OCI-LY1 (cell line): ENCODE measurements at regions not wholly inside any gene's neighbourhood (a gene's known extent, or its start where the extent isn't known, plus 50 kb on each side); places are given as distances from the start of the nearest gene placed in this dataset.

Source experiments
- H2AFZ ChIP-seq: fragments of 200-600 bp; sonication (generic), shearing (Covaris generic); 2 replicates; pipeline ENCODE4 v1.6.0; 2014; ENCODE audit warnings: antibody characterized with exemption, mild to moderate bottlenecking, low read length
- H3F3A ChIP-seq: fragments of 200-600 bp; sonication (generic), shearing (Covaris generic); 2 replicates; pipeline ENCODE4 v1.6.0; 2014; ENCODE audit warnings: mild to moderate bottlenecking, antibody characterized with exemption, low read length, moderate library complexity; ENCODE audit not compliant: insufficient read depth
- H3K27ac ChIP-seq: fragments of 200-600 bp; sonication (generic); 2 replicates; pipeline ENCODE4 v1.5.1; 2014; ENCODE audit warnings: low read length, mixed run types, mild to moderate bottlenecking, low read depth; ENCODE audit not compliant: poor library complexity, severe bottlenecking
- H3K27me3 ChIP-seq: fragments of 200-600 bp; sonication (generic); 2 replicates; pipeline ENCODE4 v1.6.0; 2014; ENCODE audit warnings: antibody characterized with exemption, mild to moderate bottlenecking, low read length, moderate library complexity; ENCODE audit not compliant: insufficient read depth
- H3K36me3 ChIP-seq: fragments of 200-600 bp; sonication (generic); 2 replicates; pipeline ENCODE4 v1.6.1; 2014; ENCODE audit warnings: mild to moderate bottlenecking, antibody characterized with exemption, low read length, moderate library complexity, mixed read lengths; ENCODE audit not compliant: insufficient read depth
- H3K4me1 ChIP-seq: fragments of 200-600 bp; sonication (generic); 2 replicates; pipeline ENCODE4 v1.5.1; 2014; ENCODE audit warnings: mild to moderate bottlenecking, low read length, moderate library complexity; ENCODE audit not compliant: insufficient read depth, severe bottlenecking
- H3K4me2 ChIP-seq: fragments of 200-600 bp; sonication (generic), shearing (Covaris generic); 2 replicates; pipeline ENCODE4 v1.6.1; 2014; ENCODE audit warnings: low read length
- H3K4me3 ChIP-seq: fragments of 200-600 bp; sonication (generic); 2 replicates; pipeline ENCODE4 v1.5.1; 2014; ENCODE audit warnings: low read length, low read depth, mild to moderate bottlenecking, mixed read lengths; ENCODE audit not compliant: poor library complexity, severe bottlenecking
- H3K79me2 ChIP-seq: fragments of 200-600 bp; shearing (Covaris generic); 2 replicates; pipeline ENCODE4 v1.6.1; 2016; ENCODE audit warnings: mixed run types, low read length, mixed read lengths; ENCODE audit not compliant: insufficient read depth
- H3K9ac ChIP-seq: fragments of 200-600 bp; sonication (generic), shearing (Covaris generic); 2 replicates; pipeline ENCODE4 v1.6.1; 2014; ENCODE audit warnings: mild to moderate bottlenecking, low read length, mixed read lengths
- H3K9me2 ChIP-seq: fragments of 200-600 bp; sonication (generic), shearing (Covaris generic); 2 replicates; pipeline ENCODE4 v1.6.1; 2014; ENCODE audit warnings: low read depth, mild to moderate bottlenecking, low read length, mixed read lengths
- H3K9me3 ChIP-seq: fragments of 200-600 bp; shearing (Covaris generic); 2 replicates; pipeline ENCODE4 v1.6.1; 2014; ENCODE audit warnings: low read length, mixed read lengths
- H4K20me1 ChIP-seq: fragments of 200-600 bp; sonication (generic), shearing (Covaris generic); 2 replicates; pipeline ENCODE4 v1.6.0; 2016; ENCODE audit warnings: mild to moderate bottlenecking, low read length; ENCODE audit not compliant: insufficient read depth
- CTCF ChIP-seq: fragments of 200-600 bp; sonication (generic), shearing (Covaris generic); IDR thresholded peaks from 2 replicates; pipeline ENCODE4 v1.5.1; 2017; ENCODE audit warnings: mild to moderate bottlenecking, antibody characterized with exemption, low read length, moderate library complexity, mixed read lengths
- EZH2 ChIP-seq: fragments of 200-600 bp; sonication (generic), shearing (Covaris generic); IDR thresholded peaks from 2 replicates; pipeline ENCODE4 v1.8.0; 2017; ENCODE audit warnings: borderline replicate concordance, mixed run types, mild to moderate bottlenecking, antibody characterized with exemption, low read length, moderate library complexity, mixed read lengths

GRCh38 chr1:218081358-218081757 lies 203.7 kb upstream of the RRP15 start:
- Histone ChIP-seq H3K9me2 (no peaks in the 10 kb centered on the region), H3K4me3 (no peak overlapping the region), H3K9ac (no peak overlapping the region), H3K4me1 (no peaks in the 10 kb centered on the region), H3K9me3 (no peaks in the 10 kb centered on the region), H4K20me1 (no peaks in the 10 kb centered on the region), H3F3A (no peaks in the 10 kb centered on the region), H3K79me2 (no peaks in the 10 kb centered on the region), H3K27ac (no peak overlapping the region), H2AFZ (no peak overlapping the region), H3K27me3 (no peaks in the 10 kb centered on the region), H3K4me2 (no peak overlapping the region), H3K36me3 (no peaks in the 10 kb centered on the region)
- no peak for TF ChIP-seq EZH2
- no peak for TF ChIP-seq CTCF

- H4K20me1 ChIP-seq, result no peaks in the 10 kb centered on the region
- H3K9me3 ChIP-seq, result no peaks in the 10 kb centered on the region
- no peak overlapping the region for H3K9ac ChIP-seq
- H3K4me1 ChIP-seq, result no peaks in the 10 kb centered on the region
- no peak overlapping the region for H2AFZ ChIP-seq
- no peaks in the 10 kb centered on the region for H3K27me3 ChIP-seq
- no peak overlapping the region for H3K27ac ChIP-seq
- H3K9me2 ChIP-seq, result no peaks in the 10 kb centered on the region
- no peaks in the 10 kb centered on the region for H3F3A ChIP-seq
- H3K36me3 ChIP-seq, result no peaks in the 10 kb centered on the region
- H3K79me2 ChIP-seq, result no peaks in the 10 kb centered on the region
- no peak overlapping the region for H3K4me3 ChIP-seq
- no peak for TF ChIP-seq EZH2
- H3K4me2 ChIP-seq, result no peak overlapping the region
Measured at GRCh38 chr1:218090459-218090858, 194.6 kb upstream of the RRP15 start.

GRCh38 chr1:218101409-218101808 lies 183.7 kb upstream of the RRP15 start:
- no peak overlapping the region for H3K4me2 ChIP-seq
- H3K9ac ChIP-seq, result no peak overlapping the region
- H4K20me1 ChIP-seq, result no peaks in the 10 kb centered on the region
- no peaks in the 10 kb centered on the region for H3K27me3 ChIP-seq
- TF ChIP-seq CTCF, result no peak
- TF ChIP-seq EZH2, result no peak
- no peak overlapping the region for H2AFZ ChIP-seq
- no peaks in the 10 kb centered on the region for H3K79me2 ChIP-seq
- H3K9me2 ChIP-seq, result no peaks in the 10 kb centered on the region
- no peak overlapping the region for H3K4me3 ChIP-seq
- H3K4me1 ChIP-seq, result no peaks in the 10 kb centered on the region
- H3K9me3 ChIP-seq, result no peaks in the 10 kb centered on the region
- no peaks in the 10 kb centered on the region for H3K36me3 ChIP-seq
- H3K27ac ChIP-seq, result no peak overlapping the region
- no peaks in the 10 kb centered on the region for H3F3A ChIP-seq

GRCh38 chr1:218108034-218108433 lies 177.1 kb upstream of the RRP15 start:
- TF ChIP-seq CTCF, result no peak
- no peak for TF ChIP-seq EZH2
- Histone ChIP-seq H3F3A (no peaks in the 10 kb centered on the region), H3K9me3 (no peaks in the 10 kb centered on the region), H4K20me1 (no peaks in the 10 kb centered on the region), H3K36me3 (no peaks in the 10 kb centered on the region), H3K4me1 (no peaks in the 10 kb centered on the region), H3K9me2 (no peaks in the 10 kb centered on the region), H3K27ac (no peak overlapping the region), H3K4me2 (no peak overlapping the region), H3K79me2 (no peaks in the 10 kb centered on the region), H3K9ac (no peak overlapping the region), H3K4me3 (no peak overlapping the region), H3K27me3 (no peaks in the 10 kb centered on the region), H2AFZ (no peak overlapping the region)
